Keratinocyte (primary cell): ENCODE measurements at regions not wholly inside any gene's neighbourhood (a gene's known extent, or its start where the extent isn't known, plus 50 kb on each side); places are given as distances from the start of the nearest gene placed in this dataset.
"Not testable (repeated sequence)": the region's sequence is repeated elsewhere in the genome, so short reads cannot be mapped to it uniquely, and the experiment has no call there.

Experiments used
- DNase-seq: peaks from one replicate; pipeline ENCODE4 v3.0.0-alpha.2; 2011; ENCODE audit warnings: low read depth, missing footprints, low spot score
- FAIRE-seq: peaks from 2 replicates; lab custom pipeline; 2011; peaks lifted over from hg19 to GRCh38; lab: Jason Lieb, UNC
- H2AFZ ChIP-seq: 2 replicates; pipeline ENCODE4 v1.6.0; 2012; ENCODE audit warnings: low read length, control low read depth, inconsistent platforms; ENCODE audit not compliant: control insufficient read depth
- H3K27ac ChIP-seq: 2 replicates; pipeline ENCODE4 v1.5.1; 2011; ENCODE audit warnings: low read length; ENCODE audit not compliant: control insufficient read depth, insufficient read depth
- H3K27me3 ChIP-seq: 3 replicates; pipeline ENCODE4 v1.6.0; 2011; ENCODE audit warnings: low read length; ENCODE audit not compliant: control insufficient read depth, insufficient read depth; ENCODE audit errors: extremely low read depth
- H3K36me3 ChIP-seq, 2 experiments: 2 replicates in 1 of 2; 3 replicates in 1 of 2; pipeline ENCODE4 v1.5.1; 2011; ENCODE audit warnings: low read length in 2 of 2, mild to moderate bottlenecking in 1 of 2; ENCODE audit not compliant: control insufficient read depth in 2 of 2, insufficient read depth in 2 of 2; ENCODE audit errors: extremely low read depth in 1 of 2
- H3K4me1 ChIP-seq: 3 replicates; pipeline ENCODE4 v1.5.1; 2011; ENCODE audit warnings: low read length; ENCODE audit not compliant: control insufficient read depth, insufficient read depth; ENCODE audit errors: extremely low read depth
- H3K4me2 ChIP-seq: 3 replicates; pipeline ENCODE4 v1.6.0; 2011; ENCODE audit warnings: low read depth, low read length; ENCODE audit not compliant: control insufficient read depth, insufficient read depth; ENCODE audit errors: extremely low read depth
- H3K4me3 ChIP-seq, 3 experiments: fragments of 200-600 bp in 1 of 3; sonication (generic) in 1 of 3; 2 replicates in 2 of 3; 3 replicates in 1 of 3; pipeline ENCODE4 v1.5.1; 2011 to 2016; ENCODE audit warnings: low read length in 3 of 3, mild to moderate bottlenecking in 3 of 3, control low read depth in 2 of 3, inconsistent platforms in 1 of 3, low read depth in 1 of 3, mixed read lengths in 1 of 3, mixed run types in 1 of 3, moderate library complexity in 1 of 3; ENCODE audit not compliant: control insufficient read depth in 2 of 3, insufficient read depth in 2 of 3; ENCODE audit errors: extremely low read depth in 1 of 3
- H3K79me2 ChIP-seq: 2 replicates; pipeline ENCODE4 v1.6.0; 2012; ENCODE audit warnings: low read length; ENCODE audit not compliant: control insufficient read depth, insufficient read depth
- H3K9ac ChIP-seq: 3 replicates; pipeline ENCODE4 v1.6.0; 2011; ENCODE audit warnings: low read length; ENCODE audit not compliant: control insufficient read depth, insufficient read depth; ENCODE audit errors: extremely low read depth
- H3K9me1 ChIP-seq: 3 replicates; pipeline ENCODE4 v1.6.0; 2011; ENCODE audit warnings: low read length; ENCODE audit not compliant: control insufficient read depth, insufficient read depth; ENCODE audit errors: extremely low read depth
- H3K9me3 ChIP-seq: 2 replicates; pipeline ENCODE4 v1.5.1; 2012; ENCODE audit warnings: low read depth, low read length; ENCODE audit not compliant: control insufficient read depth
- H4K20me1 ChIP-seq: 3 replicates; pipeline ENCODE4 v1.6.0; 2011; ENCODE audit warnings: low read length; ENCODE audit not compliant: control insufficient read depth, insufficient read depth; ENCODE audit errors: extremely low read depth
- EZH2 ChIP-seq: IDR thresholded peaks from one replicate; pipeline ENCODE4 v1.6.1; 2012; ENCODE audit warnings: inconsistent platforms, mild to moderate bottlenecking, low read length, moderate library complexity
- dilution Hi-C: fragments of 300-500 bp; cut with MboI; formaldehyde crosslinking; loops from one replicate; pipeline ENCODE4 v1.7.0; 2020; ENCODE audit warnings: low sequenced_read_pairs; ENCODE audit not compliant: extremely low pct_ligation_motif_present
- TF ChIP-seq, protein P1 (sequence below), 3 experiments: IDR thresholded peaks in 1 of 3; conservative IDR thresholded peaks in 1 of 3; optimal IDR thresholded peaks in 1 of 3; 2 replicates in 2 of 3; 3 replicates in 1 of 3; pipeline versions ENCODE3 to v1.5.1; 2011; ENCODE audit warnings: low read length in 3 of 3, mild to moderate bottlenecking in 3 of 3, moderate library complexity in 2 of 3, control low read depth in 1 of 3, inconsistent platforms in 1 of 3; ENCODE audit not compliant: insufficient read depth in 2 of 3; ENCODE audit errors: extremely low read depth in 1 of 3

DNA sequence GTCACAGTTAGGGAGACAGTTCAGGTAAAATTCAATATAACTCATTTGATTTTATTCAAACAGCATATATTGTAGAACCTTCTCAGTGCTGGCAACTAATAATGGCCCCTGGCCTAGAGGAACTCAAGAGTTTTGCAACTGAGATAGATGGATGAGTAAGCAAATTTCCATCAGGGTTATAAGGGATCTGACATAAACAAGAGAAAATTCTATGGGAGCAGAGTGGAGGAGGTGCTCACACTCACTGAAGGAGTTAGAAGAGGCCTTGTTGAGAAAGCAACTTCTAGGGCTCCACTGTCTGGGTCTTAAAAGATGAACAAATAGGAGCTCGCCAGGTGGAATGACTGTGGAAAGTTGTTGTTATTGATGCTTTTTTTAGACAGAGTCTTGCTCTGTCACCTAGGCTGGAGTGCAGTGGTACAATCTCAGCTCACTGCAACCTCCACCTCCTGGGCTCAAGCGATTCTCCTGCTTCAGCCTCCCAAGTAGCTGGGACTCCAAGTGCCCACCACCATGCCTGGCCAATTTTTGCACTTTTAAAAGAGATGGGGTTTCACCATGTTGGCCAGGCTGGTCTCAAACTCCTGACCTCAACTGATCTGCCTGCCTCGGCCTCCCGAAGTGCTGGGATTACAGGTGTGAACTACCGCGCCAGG lies 81.2 kb upstream of the EED start:
- H3K36me3 ChIP-seq, H3K9me1 ChIP-seq, H3K27me3 ChIP-seq, H4K20me1 ChIP-seq, H2AFZ ChIP-seq, FAIRE-seq, H3K4me2 ChIP-seq, H3K9ac ChIP-seq, dilution Hi-C loops, DNase-seq, H3K79me2 ChIP-seq, H3K4me3 ChIP-seq, H3K9me3 ChIP-seq: not testable (repeated sequence)
- H3K4me1 ChIP-seq, result peaks cover 53% of the 10 kb centered on the region
- H3K27ac ChIP-seq, result peak overlapping the region; percentile 32

DNA sequence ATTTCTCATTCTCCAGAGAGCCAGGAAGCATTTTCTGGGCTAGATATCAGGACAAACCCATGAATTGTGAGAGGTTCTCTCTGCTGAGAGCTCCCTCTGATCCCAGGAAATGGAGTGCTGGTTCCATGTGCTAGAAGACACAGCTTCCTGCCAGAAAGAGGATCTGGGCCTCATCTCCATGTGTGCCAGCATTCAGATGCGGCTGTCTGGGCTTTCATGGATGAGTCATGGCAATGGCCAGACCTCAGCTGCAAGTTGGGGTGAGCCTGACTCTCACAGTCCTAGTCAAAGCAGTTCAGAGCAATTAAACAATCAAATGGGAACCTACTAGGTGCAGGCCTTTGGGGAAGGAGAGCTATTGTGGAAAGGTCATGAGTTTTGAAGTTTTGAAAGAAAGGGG lies 82.3 kb upstream of the EED start:
- Histone ChIP-seq H3K9me3 (no peaks in the 10 kb centered on the region), H3K79me2 (no peaks in the 10 kb centered on the region), H3K4me2 (no peak overlapping the region), H4K20me1 (no peaks in the 10 kb centered on the region), H3K27me3 (no peaks in the 10 kb centered on the region), H3K36me3 (no peaks in the 10 kb centered on the region), H3K9ac (peak overlapping the region; percentile 25), H3K27ac (peak overlapping the region; percentile 64), H3K4me3 (no peak overlapping the region), H3K9me1 (no peaks in the 10 kb centered on the region), H3K4me1 (peaks cover 58% of the 10 kb centered on the region), H2AFZ (peak overlapping the region; percentile 62)
- no peak for DNase-seq
- dilution Hi-C loops, result no loop called here
- FAIRE-seq, result peak; percentile 75
- TF ChIP-seq EZH2, result no peak
- TF ChIP-seq, protein P1, sequence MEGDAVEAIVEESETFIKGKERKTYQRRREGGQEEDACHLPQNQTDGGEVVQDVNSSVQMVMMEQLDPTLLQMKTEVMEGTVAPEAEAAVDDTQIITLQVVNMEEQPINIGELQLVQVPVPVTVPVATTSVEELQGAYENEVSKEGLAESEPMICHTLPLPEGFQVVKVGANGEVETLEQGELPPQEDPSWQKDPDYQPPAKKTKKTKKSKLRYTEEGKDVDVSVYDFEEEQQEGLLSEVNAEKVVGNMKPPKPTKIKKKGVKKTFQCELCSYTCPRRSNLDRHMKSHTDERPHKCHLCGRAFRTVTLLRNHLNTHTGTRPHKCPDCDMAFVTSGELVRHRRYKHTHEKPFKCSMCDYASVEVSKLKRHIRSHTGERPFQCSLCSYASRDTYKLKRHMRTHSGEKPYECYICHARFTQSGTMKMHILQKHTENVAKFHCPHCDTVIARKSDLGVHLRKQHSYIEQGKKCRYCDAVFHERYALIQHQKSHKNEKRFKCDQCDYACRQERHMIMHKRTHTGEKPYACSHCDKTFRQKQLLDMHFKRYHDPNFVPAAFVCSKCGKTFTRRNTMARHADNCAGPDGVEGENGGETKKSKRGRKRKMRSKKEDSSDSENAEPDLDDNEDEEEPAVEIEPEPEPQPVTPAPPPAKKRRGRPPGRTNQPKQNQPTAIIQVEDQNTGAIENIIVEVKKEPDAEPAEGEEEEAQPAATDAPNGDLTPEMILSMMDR (optimal IDR thresholded peaks at IDR 0.05 in 1 of 3, IDR thresholded peaks at IDR 0.05 in 1 of 3, conservative IDR thresholded peaks at IDR 0.05 in 1 of 3; ENCODE audit: extremely low read depth in 1 of 3, insufficient read depth in 2 of 3, low read length in 3 of 3), result no peak

DNA sequence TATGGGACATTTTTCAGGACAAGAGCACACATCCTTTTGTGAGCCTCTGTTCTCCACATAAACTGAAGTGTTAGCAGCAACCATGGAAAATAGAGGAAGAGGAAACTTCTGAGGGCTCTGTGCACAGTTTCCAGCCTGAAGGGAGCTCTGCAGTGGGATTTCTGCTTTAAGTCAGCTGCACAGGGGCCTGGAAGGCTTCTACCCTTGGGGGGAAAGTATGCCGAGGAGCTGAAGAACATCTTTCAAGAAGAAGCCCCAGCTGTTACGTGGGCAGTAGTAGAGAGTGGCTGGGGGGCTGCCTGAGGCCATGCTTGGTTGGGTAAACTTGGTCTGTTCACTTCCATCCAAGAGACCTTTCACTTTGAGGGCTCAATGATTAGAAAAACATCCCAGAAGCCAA lies 82.7 kb upstream of the EED start:
- H3K27ac ChIP-seq, result peak overlapping the region; percentile 64
- H3K27me3 ChIP-seq, result no peaks in the 10 kb centered on the region

More for the DNA sequence above, 82.7 kb upstream of the EED start:
- no peak for DNase-seq
- H3K9me1 ChIP-seq, result no peaks in the 10 kb centered on the region
- FAIRE-seq, result no peak
- dilution Hi-C loops, result no loop called here
- TF ChIP-seq EZH2, result no peak
- TF ChIP-seq, protein P1 (optimal IDR thresholded peaks at IDR 0.05 in 1 of 3, IDR thresholded peaks at IDR 0.05 in 1 of 3, conservative IDR thresholded peaks at IDR 0.05 in 1 of 3; ENCODE audit: extremely low read depth in 1 of 3, insufficient read depth in 2 of 3, low read length in 3 of 3), result no peak
- H3K4me3 ChIP-seq, result no peak overlapping the region
- H3K79me2 ChIP-seq, result no peaks in the 10 kb centered on the region
- no peaks in the 10 kb centered on the region for H4K20me1 ChIP-seq
- no peaks in the 10 kb centered on the region for H3K36me3 ChIP-seq
- peak overlapping the region; percentile 62 for H2AFZ ChIP-seq
- no peak overlapping the region for H3K4me2 ChIP-seq
- peak overlapping the region; percentile 25 for H3K9ac ChIP-seq
- no peaks in the 10 kb centered on the region for H3K9me3 ChIP-seq
- H3K4me1 ChIP-seq, result peaks cover 58% of the 10 kb centered on the region
